Parathyroid adenoma (tissue), 2 donors: ENCODE measurements at regions not wholly inside any gene's neighbourhood (a gene's known extent, or its start where the extent isn't known, plus 50 kb on each side); places are given as distances from the start of the nearest gene placed in this dataset.

ENCODE experiments used
- H2AFZ ChIP-seq: fragments of 300-600 bp; sonication (generic); one replicate; pipeline ENCODE4 v1.7.0; 2017; ENCODE audit warnings: antibody characterized with exemption, mild to moderate bottlenecking
- H3K27ac ChIP-seq: fragments of 300-600 bp; sonication (generic); one replicate; pipeline ENCODE4 v1.7.0; 2017
- H3K27me3 ChIP-seq: fragments of 300-600 bp; sonication (generic); one replicate; pipeline ENCODE4 v1.7.0; 2017; ENCODE audit warnings: low read length; ENCODE audit not compliant: control insufficient read depth, insufficient read depth
- H3K36me3 ChIP-seq: fragments of 300-600 bp; sonication (generic); one replicate; pipeline ENCODE4 v1.7.0; 2017; ENCODE audit warnings: low read length; ENCODE audit not compliant: control insufficient read depth, insufficient read depth
- H3K4me1 ChIP-seq: fragments of 300-600 bp; sonication (generic); one replicate; pipeline ENCODE4 v1.7.0; 2017; ENCODE audit warnings: control low read depth
- H3K4me2 ChIP-seq: fragments of 300-600 bp; sonication (generic); one replicate; pipeline ENCODE4 v1.7.0; 2017; ENCODE audit warnings: low read length
- H3K4me3 ChIP-seq: fragments of 300-600 bp; sonication (generic); one replicate; pipeline ENCODE4 v1.7.0; 2017; ENCODE audit warnings: low read depth, low read length
- H3K79me2 ChIP-seq: fragments of 300-600 bp; sonication (generic); one replicate; pipeline ENCODE4 v1.7.0; 2017; ENCODE audit warnings: control low read depth
- H3K9ac ChIP-seq: fragments of 300-600 bp; sonication (generic); one replicate; pipeline ENCODE4 v1.7.0; 2017; ENCODE audit warnings: mild to moderate bottlenecking
- H3K9me3 ChIP-seq: fragments of 300-600 bp; sonication (generic); one replicate; pipeline ENCODE4 v1.7.0; 2017; ENCODE audit warnings: low read length; ENCODE audit not compliant: control insufficient read depth
- TF ChIP-seq, protein P1 (sequence below): fragments of 300-600 bp; sonication (generic); IDR thresholded peaks from one replicate; pipeline ENCODE4 v1.7.0; 2017; ENCODE audit warnings: antibody characterized with exemption, mild to moderate bottlenecking
- donor health status: primary hyperparathyroidism.

DNA sequence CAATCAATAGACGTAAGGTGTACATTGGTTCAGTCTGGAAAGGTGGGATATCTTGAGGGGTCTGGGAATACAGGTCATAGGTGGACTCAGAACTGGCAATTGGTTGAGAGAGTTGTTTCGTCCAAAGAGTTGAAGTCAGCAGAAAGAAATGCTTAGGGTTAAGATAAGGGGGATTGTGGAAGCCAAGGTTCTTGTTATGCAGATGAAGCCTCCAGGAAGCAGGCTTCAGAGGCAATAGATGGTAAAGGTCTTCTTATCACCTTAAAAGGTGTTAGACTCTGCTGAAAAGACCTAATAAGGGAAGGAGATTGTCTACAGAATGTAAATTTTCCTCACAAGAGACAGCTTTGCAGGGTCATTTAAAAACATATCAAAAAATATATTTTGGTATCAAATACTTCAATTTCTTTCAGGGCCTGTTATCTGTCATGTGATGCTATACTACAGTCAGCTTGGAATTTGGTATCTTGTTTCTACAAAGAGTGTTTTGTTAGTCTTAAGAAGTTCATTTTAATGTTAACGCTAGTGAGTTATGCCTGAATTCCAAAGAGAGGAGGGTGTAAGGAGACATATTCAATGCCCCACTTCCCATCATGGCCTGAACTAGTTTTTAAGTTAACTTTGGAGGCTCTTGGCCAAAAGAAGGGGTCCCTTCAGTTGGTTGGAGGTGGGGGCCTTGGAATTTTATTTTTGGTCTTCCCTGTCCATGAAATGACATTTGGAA is 378.2 kb upstream of the ROBO2 start:
- Histone ChIP-seq H3K4me1 (no peaks in the 10 kb centered on the region), H3K4me3 (no peak overlapping the region), H3K27ac (no peak overlapping the region), H2AFZ (no peak overlapping the region), H3K79me2 (no peaks in the 10 kb centered on the region), H3K4me2 (no peak overlapping the region), H3K9ac (no peak overlapping the region), H3K27me3 (no peaks in the 10 kb centered on the region), H3K9me3 (no peaks in the 10 kb centered on the region), H3K36me3 (no peaks in the 10 kb centered on the region)
- TF ChIP-seq, protein P1, sequence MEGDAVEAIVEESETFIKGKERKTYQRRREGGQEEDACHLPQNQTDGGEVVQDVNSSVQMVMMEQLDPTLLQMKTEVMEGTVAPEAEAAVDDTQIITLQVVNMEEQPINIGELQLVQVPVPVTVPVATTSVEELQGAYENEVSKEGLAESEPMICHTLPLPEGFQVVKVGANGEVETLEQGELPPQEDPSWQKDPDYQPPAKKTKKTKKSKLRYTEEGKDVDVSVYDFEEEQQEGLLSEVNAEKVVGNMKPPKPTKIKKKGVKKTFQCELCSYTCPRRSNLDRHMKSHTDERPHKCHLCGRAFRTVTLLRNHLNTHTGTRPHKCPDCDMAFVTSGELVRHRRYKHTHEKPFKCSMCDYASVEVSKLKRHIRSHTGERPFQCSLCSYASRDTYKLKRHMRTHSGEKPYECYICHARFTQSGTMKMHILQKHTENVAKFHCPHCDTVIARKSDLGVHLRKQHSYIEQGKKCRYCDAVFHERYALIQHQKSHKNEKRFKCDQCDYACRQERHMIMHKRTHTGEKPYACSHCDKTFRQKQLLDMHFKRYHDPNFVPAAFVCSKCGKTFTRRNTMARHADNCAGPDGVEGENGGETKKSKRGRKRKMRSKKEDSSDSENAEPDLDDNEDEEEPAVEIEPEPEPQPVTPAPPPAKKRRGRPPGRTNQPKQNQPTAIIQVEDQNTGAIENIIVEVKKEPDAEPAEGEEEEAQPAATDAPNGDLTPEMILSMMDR = no peak

DNA sequence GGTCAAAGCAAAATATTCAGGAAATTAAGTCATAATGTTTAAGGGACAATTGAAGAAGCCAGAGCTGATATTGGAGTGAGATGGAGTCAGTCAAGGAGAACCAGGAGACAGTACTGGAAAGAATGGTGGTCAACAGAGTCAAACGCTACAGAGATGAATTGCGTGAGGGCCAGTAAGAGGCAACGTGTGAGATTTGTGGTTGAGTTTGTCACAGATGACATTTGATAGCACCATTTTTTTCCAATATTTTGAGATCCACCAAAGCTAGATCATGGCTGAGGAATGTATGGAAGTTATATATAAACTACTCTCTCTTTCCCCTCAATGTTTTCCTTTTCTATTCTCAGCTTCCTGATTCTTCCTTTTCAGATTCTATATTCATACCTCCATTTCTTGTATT is 375.1 kb upstream of the ROBO2 start:
- no peak overlapping the region for H3K4me3 ChIP-seq
- H3K9me3 ChIP-seq = no peaks in the 10 kb centered on the region
- H3K36me3 ChIP-seq = no peaks in the 10 kb centered on the region
- H3K4me2 ChIP-seq = no peak overlapping the region
- no peaks in the 10 kb centered on the region for H3K27me3 ChIP-seq
- H3K79me2 ChIP-seq = no peaks in the 10 kb centered on the region
- H2AFZ ChIP-seq = no peak overlapping the region
- no peak overlapping the region for H3K27ac ChIP-seq
- H3K4me1 ChIP-seq = no peaks in the 10 kb centered on the region
- no peak overlapping the region for H3K9ac ChIP-seq
- TF ChIP-seq, protein P1 = no peak

DNA sequence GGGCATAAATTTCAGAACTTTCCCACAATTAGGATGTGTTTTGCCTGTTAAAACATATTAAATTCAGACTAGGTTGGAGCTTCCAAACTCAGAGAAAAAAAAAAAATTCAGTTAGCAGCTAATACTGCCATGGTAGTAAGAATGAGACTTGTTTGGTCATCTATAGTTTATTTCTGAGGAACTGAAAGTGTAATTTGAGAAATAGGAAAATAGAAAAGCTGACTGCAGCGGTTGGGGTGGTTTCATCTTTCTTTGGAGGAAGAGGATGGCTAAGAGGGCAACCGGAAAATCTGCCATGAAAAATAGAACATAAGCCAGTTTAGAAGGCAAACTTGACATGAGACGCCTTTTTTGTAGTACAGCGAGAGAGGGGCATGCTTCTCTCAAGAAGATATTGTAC is 371.2 kb upstream of the ROBO2 start:
- no peak overlapping the region for H3K27ac ChIP-seq
- H3K4me2 ChIP-seq = no peak overlapping the region
- H3K4me3 ChIP-seq = no peak overlapping the region
- no peaks in the 10 kb centered on the region for H3K4me1 ChIP-seq
- H2AFZ ChIP-seq = no peak overlapping the region
- H3K79me2 ChIP-seq = no peaks in the 10 kb centered on the region
- no peaks in the 10 kb centered on the region for H3K36me3 ChIP-seq
- H3K27me3 ChIP-seq = no peaks in the 10 kb centered on the region
- H3K9ac ChIP-seq = no peak overlapping the region
- TF ChIP-seq, protein P1 = no peak
- no peaks in the 10 kb centered on the region for H3K9me3 ChIP-seq

DNA sequence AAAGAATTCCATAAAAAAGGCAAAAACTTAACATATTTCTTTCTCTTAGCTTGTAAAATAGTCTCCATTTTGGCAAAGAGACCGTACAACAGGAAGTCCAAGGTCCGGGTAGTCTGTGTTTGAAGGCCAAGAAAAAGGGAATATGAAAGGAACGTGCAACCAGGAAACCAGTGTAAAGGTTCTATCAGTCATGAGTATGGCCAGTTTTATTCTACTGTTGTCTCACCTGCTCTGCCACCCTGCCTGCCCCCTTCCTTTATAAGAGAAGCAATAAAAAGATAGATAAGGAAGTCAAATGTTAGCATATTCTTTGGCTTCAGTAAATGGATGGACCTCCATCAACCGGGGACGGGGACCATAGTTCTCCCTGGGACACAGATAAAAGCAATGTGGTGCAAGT is 370.6 kb upstream of the ROBO2 start:
- H3K9me3 ChIP-seq = no peaks in the 10 kb centered on the region

More for the DNA sequence above, 370.6 kb upstream of the ROBO2 start:
- Histone ChIP-seq H3K4me1 (no peaks in the 10 kb centered on the region), H3K4me2 (no peak overlapping the region), H3K36me3 (no peaks in the 10 kb centered on the region), H3K9ac (no peak overlapping the region), H3K27me3 (no peaks in the 10 kb centered on the region), H3K4me3 (no peak overlapping the region), H2AFZ (no peak overlapping the region), H3K79me2 (no peaks in the 10 kb centered on the region), H3K27ac (no peak overlapping the region)
- TF ChIP-seq, protein P1 = no peak
